Activated CD8-positive, alpha-beta T cell treated with anti-CD3 and anti-CD28 coated beads for 36 hours (primary cell): ENCODE measurements at regions not wholly inside any gene's neighbourhood (a gene's known extent, or its start where the extent isn't known, plus 50 kb on each side); places are given as distances from the start of the nearest gene placed in this dataset.

ENCODE experiments used
- ATAC-seq: fragments of 200-7000 bp; cut with Tn5 transposase; one replicate; pipeline ENCODE4 v1.10.0; 2021; ENCODE audit warnings: mild to moderate bottlenecking, moderate library complexity
- CTCF ChIA-PET: fragments of 350-600 bp; sonication (Branson Sonifier 250); formaldehyde crosslinking; loops from one replicate; lab custom pipeline; 2021; ENCODE audit warnings: antibody characterized with exemption; lab: Charles Lee
- POLR2A ChIA-PET: fragments of 350-600 bp; sonication (Branson Sonifier 250); formaldehyde crosslinking; loops from one replicate; lab custom pipeline; 2021; ENCODE audit warnings: antibody characterized with exemption; lab: Charles Lee
- DNase-seq: peaks from one replicate; pipeline ENCODE4 v3.0.0-alpha.2; 2020
- H3K27ac Mint-ChIP-seq: one replicate; pipeline ENCODE4 v1.8.0; 2021; ENCODE audit warnings: mild to moderate bottlenecking, mixed read lengths
- H3K27me3 Mint-ChIP-seq: one replicate; pipeline ENCODE4 v1.8.0; 2021; ENCODE audit warnings: mixed read lengths
- H3K36me3 Mint-ChIP-seq: one replicate; pipeline ENCODE4 v1.8.0; 2021; ENCODE audit warnings: low read depth, mixed read lengths
- H3K4me1 Mint-ChIP-seq: one replicate; pipeline ENCODE4 v1.8.0; 2021; ENCODE audit warnings: low read depth, mixed read lengths
- H3K4me3 Mint-ChIP-seq: one replicate; pipeline ENCODE4 v1.8.0; 2021; ENCODE audit warnings: mild to moderate bottlenecking, moderate library complexity, mixed read lengths
- H3K9me3 Mint-ChIP-seq: one replicate; pipeline ENCODE4 v1.8.0; 2021; ENCODE audit warnings: mixed read lengths
- intact Hi-C: fragments of 100-400 bp; cut with micrococcal nuclease; formaldehyde crosslinking; loops from one replicate; pipeline ENCODE4 v1.10.0; 2022
- TF ChIP-seq, protein P1 (sequence below): fragments of 200-600 bp; IDR thresholded peaks from one replicate; pipeline ENCODE4 v1.8.0; 2022; ENCODE audit warnings: antibody characterized with exemption, mild to moderate bottlenecking

DNA sequence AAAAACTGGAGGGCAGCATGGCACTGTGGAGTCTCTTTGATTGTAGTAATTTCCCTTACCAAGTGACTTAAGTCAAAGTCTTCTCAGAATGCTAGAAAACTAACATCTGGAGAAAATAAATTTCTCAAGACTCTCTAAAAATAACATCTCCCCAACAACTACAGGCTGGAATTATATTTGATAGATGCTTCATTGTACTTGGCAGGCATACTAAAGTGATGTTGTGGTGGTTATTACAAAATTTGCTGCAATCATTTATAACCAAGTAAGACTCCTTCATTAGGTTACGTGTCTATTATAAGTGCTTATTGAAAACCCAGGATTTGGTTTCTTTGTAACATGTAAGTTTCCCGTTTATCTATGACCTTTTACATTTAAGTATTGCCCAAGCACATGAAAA lies 132.9 kb upstream of the NRIP1 start:
- H3K27ac Mint-ChIP-seq: no peak overlapping the region
- ChIA-PET CTCF (no interaction called here), POLR2A (no interaction called here)
- TF ChIP-seq, protein P1, sequence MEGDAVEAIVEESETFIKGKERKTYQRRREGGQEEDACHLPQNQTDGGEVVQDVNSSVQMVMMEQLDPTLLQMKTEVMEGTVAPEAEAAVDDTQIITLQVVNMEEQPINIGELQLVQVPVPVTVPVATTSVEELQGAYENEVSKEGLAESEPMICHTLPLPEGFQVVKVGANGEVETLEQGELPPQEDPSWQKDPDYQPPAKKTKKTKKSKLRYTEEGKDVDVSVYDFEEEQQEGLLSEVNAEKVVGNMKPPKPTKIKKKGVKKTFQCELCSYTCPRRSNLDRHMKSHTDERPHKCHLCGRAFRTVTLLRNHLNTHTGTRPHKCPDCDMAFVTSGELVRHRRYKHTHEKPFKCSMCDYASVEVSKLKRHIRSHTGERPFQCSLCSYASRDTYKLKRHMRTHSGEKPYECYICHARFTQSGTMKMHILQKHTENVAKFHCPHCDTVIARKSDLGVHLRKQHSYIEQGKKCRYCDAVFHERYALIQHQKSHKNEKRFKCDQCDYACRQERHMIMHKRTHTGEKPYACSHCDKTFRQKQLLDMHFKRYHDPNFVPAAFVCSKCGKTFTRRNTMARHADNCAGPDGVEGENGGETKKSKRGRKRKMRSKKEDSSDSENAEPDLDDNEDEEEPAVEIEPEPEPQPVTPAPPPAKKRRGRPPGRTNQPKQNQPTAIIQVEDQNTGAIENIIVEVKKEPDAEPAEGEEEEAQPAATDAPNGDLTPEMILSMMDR: no peak
- H3K27me3 Mint-ChIP-seq: no peaks in the 10 kb centered on the region
- H3K4me3 Mint-ChIP-seq: no peak overlapping the region
- DNase-seq: no peak
- no peak for ATAC-seq
- H3K36me3 Mint-ChIP-seq: no peaks in the 10 kb centered on the region
- no peaks in the 10 kb centered on the region for H3K9me3 Mint-ChIP-seq
- no peaks in the 10 kb centered on the region for H3K4me1 Mint-ChIP-seq
- intact Hi-C loops: no loop called here

DNA sequence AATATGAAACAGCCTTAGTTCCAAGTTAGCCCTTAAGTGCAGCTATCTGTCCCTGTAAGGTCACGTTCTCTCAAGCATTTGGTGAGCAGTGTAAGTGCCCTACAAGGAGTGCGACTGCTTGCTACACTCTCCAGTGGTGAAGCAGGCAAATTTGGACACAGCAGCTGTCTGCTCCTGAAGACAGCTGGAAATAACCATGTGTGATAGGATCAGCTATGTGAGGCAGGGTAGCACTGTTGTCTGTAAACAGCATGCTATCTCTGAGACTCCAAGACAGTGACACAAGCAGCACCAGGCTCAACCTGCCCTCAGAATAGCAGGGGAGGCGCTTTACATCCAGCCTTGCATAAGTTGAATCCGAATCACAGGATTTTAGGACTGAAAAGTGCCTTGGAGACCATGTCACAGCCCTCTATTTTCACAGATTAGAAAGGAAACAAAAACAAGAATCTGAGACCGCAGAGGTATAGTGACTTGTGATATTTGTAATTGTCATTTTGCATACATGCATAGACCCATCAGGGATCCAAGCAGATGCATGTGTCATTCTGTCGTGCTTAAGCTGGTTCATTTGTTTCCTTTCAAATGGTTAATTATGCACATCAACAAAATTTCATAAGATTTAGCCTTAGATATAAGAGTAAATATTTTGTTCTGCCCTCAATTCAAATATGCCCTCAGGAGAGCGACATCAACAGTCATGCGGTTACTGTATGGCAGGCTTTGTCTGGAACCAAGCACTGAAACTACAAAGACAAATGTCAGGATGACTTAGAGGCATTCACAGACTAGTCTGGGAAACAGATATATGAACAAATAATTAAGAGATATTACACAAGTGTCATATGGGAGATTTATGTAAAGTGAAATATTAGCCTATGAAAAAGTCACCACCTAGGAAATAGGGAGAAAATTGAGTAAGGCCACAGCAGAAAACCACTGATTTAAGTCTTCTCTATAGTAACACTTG lies 134.9 kb upstream of the NRIP1 start:
- DNase-seq: no peak
- ChIA-PET POLR2A (no interaction called here), CTCF (no interaction called here)
- Mint-ChIP-seq H3K27me3 (peaks cover 2% of the 10 kb centered on the region), H3K9me3 (no peaks in the 10 kb centered on the region), H3K36me3 (no peaks in the 10 kb centered on the region), H3K4me3 (no peak overlapping the region), H3K27ac (no peak overlapping the region), H3K4me1 (no peaks in the 10 kb centered on the region)
- intact Hi-C loops: no loop called here
- TF ChIP-seq, protein P1: no peak
- ATAC-seq: no peak

DNA sequence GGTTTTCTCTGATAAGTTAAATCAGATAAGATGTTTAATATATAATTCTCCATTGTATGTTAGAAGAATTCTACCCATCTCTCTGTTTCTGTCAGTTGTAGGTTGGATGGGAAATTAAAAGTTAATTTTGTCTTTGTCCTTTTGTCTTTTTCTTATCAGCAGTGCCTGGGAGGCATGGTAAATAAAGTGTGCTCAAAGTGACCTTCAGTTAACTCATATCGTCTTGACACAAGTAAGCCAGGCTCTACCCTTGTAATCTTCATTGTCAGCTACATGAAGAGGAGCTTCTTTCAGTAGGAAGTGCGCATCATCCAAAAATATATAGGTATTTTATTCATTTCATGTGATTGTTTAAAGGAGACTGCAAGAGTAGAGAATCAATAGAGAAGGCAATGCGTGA lies 138.9 kb upstream of the NRIP1 start:
- ChIA-PET CTCF (no interaction called here), POLR2A (no interaction called here)
- Mint-ChIP-seq H3K36me3 (no peaks in the 10 kb centered on the region), H3K4me3 (no peak overlapping the region), H3K27ac (no peak overlapping the region), H3K9me3 (no peaks in the 10 kb centered on the region), H3K27me3 (peaks cover 10% of the 10 kb centered on the region), H3K4me1 (no peaks in the 10 kb centered on the region)
- DNase-seq: no peak
- TF ChIP-seq, protein P1: no peak
- ATAC-seq: no peak
- intact Hi-C loops: no loop called here

DNA sequence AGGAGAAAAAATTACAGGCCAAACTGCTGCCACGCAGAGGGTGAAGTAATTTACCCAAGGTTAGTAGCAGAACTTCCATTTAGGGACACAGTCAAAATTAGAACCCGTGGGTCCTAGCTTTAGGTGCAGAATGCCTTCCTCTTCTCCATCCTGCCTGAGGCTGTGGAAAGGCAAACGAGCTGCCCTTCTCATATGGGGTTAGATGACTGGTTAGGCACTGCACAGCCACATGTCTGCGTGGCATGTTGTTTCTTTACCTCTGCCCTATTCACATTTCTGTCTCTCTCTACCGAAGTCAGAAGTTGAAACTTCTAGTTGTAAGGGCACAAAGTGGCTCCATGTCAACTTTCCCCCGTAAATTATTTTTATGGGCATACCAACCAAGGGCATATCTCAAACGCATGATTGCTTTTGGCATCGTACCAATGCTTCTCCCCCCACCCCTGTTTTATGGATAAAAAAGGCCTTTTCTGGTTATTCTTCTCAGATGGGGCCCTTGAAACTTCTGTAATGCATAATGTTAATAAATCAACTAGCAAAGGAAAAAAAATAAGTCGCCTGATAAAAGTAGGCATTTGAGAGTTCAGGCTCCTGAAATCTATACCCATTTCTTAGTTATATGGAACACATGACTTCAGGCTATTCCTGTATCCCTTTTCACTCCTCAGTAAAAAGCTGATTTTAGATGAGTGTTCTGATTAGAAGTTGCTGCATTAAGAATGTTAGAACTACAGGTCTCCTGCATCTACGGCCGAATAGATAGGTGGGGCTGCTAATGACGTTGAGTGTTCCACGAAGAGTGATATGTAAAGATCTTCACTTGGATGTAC lies 139.6 kb upstream of the NRIP1 start:
- ChIA-PET POLR2A (no interaction called here), CTCF (no interaction called here)
- Mint-ChIP-seq H3K4me1 (no peaks in the 10 kb centered on the region), H3K36me3 (no peaks in the 10 kb centered on the region), H3K27ac (no peak overlapping the region), H3K4me3 (no peak overlapping the region), H3K27me3 (peaks cover 10% of the 10 kb centered on the region), H3K9me3 (no peaks in the 10 kb centered on the region)
- TF ChIP-seq, protein P1: no peak
- ATAC-seq (no peak), DNase-seq (no peak)
- intact Hi-C loops: no loop called here

DNA sequence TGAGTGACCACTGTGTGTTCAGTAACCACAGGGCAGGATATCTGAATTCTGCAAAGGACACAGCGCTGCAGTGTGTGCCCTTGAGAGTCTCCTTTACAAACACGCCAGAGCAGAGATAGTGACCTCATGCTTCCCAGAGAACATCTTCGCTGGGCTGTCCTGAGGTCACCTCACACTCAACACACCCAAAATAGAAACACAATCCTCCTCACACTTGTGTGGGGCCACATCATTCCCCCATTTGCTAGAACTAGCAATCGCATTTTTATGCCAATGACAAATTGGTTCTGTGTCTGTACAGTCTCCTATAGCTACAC lies 140.1 kb upstream of the NRIP1 start:
- POLR2A ChIA-PET: no interaction called here
- Mint-ChIP-seq H3K27me3 (peaks cover 10% of the 10 kb centered on the region), H3K36me3 (no peaks in the 10 kb centered on the region), H3K9me3 (no peaks in the 10 kb centered on the region), H3K4me1 (no peaks in the 10 kb centered on the region), H3K27ac (no peak overlapping the region), H3K4me3 (no peak overlapping the region)
- intact Hi-C loops: no loop called here
- no peak for ATAC-seq
- no peak for DNase-seq
- TF ChIP-seq, protein P1: no peak
- CTCF ChIA-PET: no interaction called here
